GM20000 (cell line): ENCODE measurements at regions not wholly inside any gene's neighbourhood (a gene's known extent, or its start where the extent isn't known, plus 50 kb on each side); places are given as distances from the start of the nearest gene placed in this dataset.

Source experiments
- DNase-seq: peaks from one replicate; pipeline ENCODE4 v3.0.0; 2012; ENCODE audit warnings: low spot score
- CTCF ChIP-seq: IDR thresholded peaks from 2 replicates; pipeline ENCODE4 v1.5.1; 2012; ENCODE audit warnings: mild to moderate bottlenecking, control low read depth; ENCODE audit errors: extremely low read depth, missing control alignments

- DNase-seq = no peak
- no peak for TF ChIP-seq CTCF
These were observed 82.0 kb upstream of the TNFRSF21 start for GRCh38 chr6:47391675-47392074.

- TF ChIP-seq CTCF = no peak
- no peak for DNase-seq
These were observed 82.5 kb upstream of the TNFRSF21 start for GRCh38 chr6:47392251-47392650.

- DNase-seq = no peak
- no peak for TF ChIP-seq CTCF
These were observed 81.1 kb upstream of the CD2AP start for GRCh38 chr6:47396401-47397069.

GRCh38 chr6:47400581-47400980 is 77.0 kb upstream of the CD2AP start:
- DNase-seq = no peak
- TF ChIP-seq CTCF = no peak

- DNase-seq = no peak
- TF ChIP-seq CTCF = no peak
These were observed 75.5 kb upstream of the CD2AP start for GRCh38 chr6:47402081-47402480.

GRCh38 chr6:47403056-47403455 is 74.5 kb upstream of the CD2AP start:
- no peak for TF ChIP-seq CTCF
- DNase-seq = no peak

- no peak for DNase-seq
- no peak for TF ChIP-seq CTCF
These were observed 73.8 kb upstream of the CD2AP start for GRCh38 chr6:47403801-47404200.
